CD4-positive, alpha-beta memory T cell (primary cell): ENCODE measurements at regions not wholly inside any gene's neighbourhood (a gene's known extent, or its start where the extent isn't known, plus 50 kb on each side); places are given as distances from the start of the nearest gene placed in this dataset.

Experiments
- CTCF ChIA-PET: fragments of 350-600 bp; sonication (Branson Sonifier 250); formaldehyde crosslinking; loops from one replicate; lab custom pipeline; 2021; ENCODE audit warnings: inconsistent platforms; ENCODE audit not compliant: partially characterized antibody; lab: Charles Lee
- POLR2A ChIA-PET: fragments of 350-600 bp; sonication (Branson Sonifier 250); formaldehyde crosslinking; loops from one replicate; lab custom pipeline; 2021; ENCODE audit not compliant: partially characterized antibody; lab: Charles Lee
- DNase-seq, 5 donors: peaks; one replicate each; pipeline versions ENCODE4 v3.0.0 to v3.0.0-alpha.2; 2020 to 2022; ENCODE audit warnings: mixed read lengths in 1 of 5
- H3K27ac ChIP-seq: one replicate; pipeline ENCODE4 v1.7.0; 2013; ENCODE audit warnings: low read depth, low read length
- H3K27me3 ChIP-seq: 2 replicates; pipeline ENCODE4 v1.7.0; 2013; ENCODE audit warnings: mild to moderate bottlenecking, low read length, moderate library complexity; ENCODE audit not compliant: insufficient read depth
- H3K36me3 ChIP-seq: 2 replicates; pipeline ENCODE4 v1.7.0; 2013; ENCODE audit warnings: mild to moderate bottlenecking, low read length, moderate library complexity; ENCODE audit not compliant: insufficient read depth
- H3K4me1 ChIP-seq: 2 replicates; pipeline ENCODE4 v1.7.0; 2013; ENCODE audit warnings: mild to moderate bottlenecking, low read length, moderate library complexity; ENCODE audit not compliant: insufficient read depth
- H3K4me3 ChIP-seq, 2 donors: one replicate each; pipeline ENCODE4 v1.7.0; 2013; ENCODE audit warnings: low read length in 2 of 2, mild to moderate bottlenecking in 1 of 2
- H3K9me3 ChIP-seq, 2 donors: one replicate each; pipeline ENCODE4 v1.7.0; 2013; ENCODE audit warnings: low read length in 2 of 2, control low read depth in 1 of 2; ENCODE audit not compliant: control insufficient read depth in 1 of 2
- H3K27ac Mint-ChIP-seq, 7 donors: one replicate each; pipeline ENCODE4 v1.8.0; 2020 to 2021; ENCODE audit warnings: mixed read lengths in 7 of 7, mild to moderate bottlenecking in 6 of 7, inconsistent platforms in 3 of 7, moderate library complexity in 3 of 7
- H3K27me3 Mint-ChIP-seq, 2 donors: one replicate each; pipeline ENCODE4 v1.8.0; 2020 to 2021; ENCODE audit warnings: mixed read lengths in 2 of 2
- H3K36me3 Mint-ChIP-seq, 2 donors: one replicate each; pipeline ENCODE4 v1.8.0; 2020 to 2021; ENCODE audit warnings: mixed read lengths in 2 of 2, inconsistent platforms in 1 of 2, mild to moderate bottlenecking in 1 of 2
- H3K4me1 Mint-ChIP-seq, 4 donors: one replicate each; pipeline ENCODE4 v1.8.0; 2020 to 2021; ENCODE audit warnings: mixed read lengths in 4 of 4, mild to moderate bottlenecking in 1 of 4
- H3K4me3 Mint-ChIP-seq, 8 donors: one replicate each; pipeline ENCODE4 v1.8.0; 2020 to 2021; ENCODE audit warnings: mixed read lengths in 8 of 8, mild to moderate bottlenecking in 7 of 8, moderate library complexity in 6 of 8, inconsistent platforms in 3 of 8
- H3K9me3 Mint-ChIP-seq, 8 donors: one replicate each; pipeline ENCODE4 v1.8.0; 2020 to 2021; ENCODE audit warnings: mixed read lengths in 8 of 8, mild to moderate bottlenecking in 5 of 8, inconsistent platforms in 3 of 8, moderate library complexity in 1 of 8
- intact Hi-C: fragments of 100-400 bp; cut with micrococcal nuclease; formaldehyde crosslinking; loops from one replicate; pipeline ENCODE4 v1.15.1; 2023

DNA sequence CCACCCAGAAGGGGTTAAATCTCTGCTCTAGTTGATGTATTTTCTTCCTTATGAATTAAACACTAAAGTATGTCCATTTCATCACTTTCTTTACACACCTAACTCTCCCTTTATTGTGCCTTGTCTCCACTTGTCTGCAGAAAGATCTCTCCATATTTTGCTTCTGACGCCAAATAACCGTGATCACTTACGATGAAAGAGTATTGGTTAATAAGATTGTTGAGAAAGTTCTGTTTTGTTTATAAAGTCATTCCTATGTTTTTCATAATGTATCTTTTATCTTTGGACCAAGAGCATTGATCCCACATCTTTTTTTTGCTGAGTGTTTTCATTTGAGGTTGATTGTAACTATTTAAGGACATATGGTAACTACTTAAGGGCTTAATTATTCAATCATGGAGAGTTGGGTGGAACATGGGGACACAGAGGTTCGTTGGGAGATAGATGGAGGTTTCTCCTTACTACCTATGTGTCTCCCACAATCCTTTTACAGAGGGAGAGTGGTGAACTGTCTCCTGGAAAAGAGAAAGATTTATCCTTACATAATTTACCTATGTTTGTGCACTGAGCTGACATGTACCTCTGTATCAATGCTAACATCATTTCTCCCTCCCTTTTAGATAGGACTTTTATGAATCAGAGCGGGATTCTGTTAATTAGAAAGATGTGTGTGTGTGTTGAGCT lies 120.7 kb upstream of the SLC38A2 start:
- H3K4me1 ChIP-seq: no peaks in the 10 kb centered on the region
- Mint-ChIP-seq H3K4me3 (no peak overlapping the region), H3K27ac (no peak overlapping the region), H3K9me3 (no peaks in the 10 kb centered on the region), H3K27me3 (no peaks in the 10 kb centered on the region), H3K36me3 (peaks cover 0 to 5% of the 10 kb centered on the region in 2 donors), H3K4me1 (peaks cover 0 to 1% (median 0%) of the 10 kb centered on the region in 4 donors)
- no peak for DNase-seq
- CTCF ChIA-PET: interaction anchor here (0.5 kb wide), 1 partner anchor 29 kb away, joined by 3 read pairs; no protein-coding TSS in a partner anchor
- no peaks in the 10 kb centered on the region for H3K36me3 ChIP-seq
- intact Hi-C loops: no loop called here
- POLR2A ChIA-PET: no interaction called here
- no peaks in the 10 kb centered on the region for H3K9me3 ChIP-seq
- H3K27me3 ChIP-seq: no peaks in the 10 kb centered on the region
- H3K27ac ChIP-seq: no peak overlapping the region
- H3K4me3 ChIP-seq: no peak overlapping the region

DNA sequence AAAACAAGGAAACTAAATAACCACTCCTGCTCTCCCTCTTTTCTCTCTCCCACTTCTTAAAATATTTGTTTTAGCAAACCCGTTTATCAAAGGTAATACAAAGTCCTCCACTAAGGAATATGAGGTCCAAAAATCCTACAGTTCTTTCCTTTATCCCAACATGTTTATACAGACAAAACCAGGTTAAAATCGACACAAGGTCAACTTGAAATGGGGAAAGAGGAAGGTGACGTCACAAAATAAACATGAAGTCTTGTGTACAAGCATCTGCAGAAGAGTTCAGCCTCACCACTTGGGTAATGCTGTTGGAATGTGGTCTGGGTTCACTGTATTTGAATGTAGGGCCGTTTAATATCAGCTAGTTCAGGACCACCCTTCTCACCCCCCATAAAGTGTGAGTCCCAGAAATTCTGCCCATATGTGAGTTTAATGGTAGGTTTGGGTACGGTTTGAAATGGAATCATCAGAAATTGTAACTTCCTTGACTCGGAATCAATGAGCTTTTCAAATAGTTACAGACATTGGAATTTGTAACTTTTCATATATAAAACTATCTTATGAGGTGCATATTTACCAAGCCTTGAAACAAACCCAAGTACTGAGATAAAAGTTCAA lies 120.0 kb upstream of the SLC38A2 start:
- peaks cover 0 to 1% (median 0%) of the 10 kb centered on the region in 4 donors for H3K4me1 Mint-ChIP-seq
- H3K27ac ChIP-seq: no peak overlapping the region
- H3K9me3 ChIP-seq: no peaks in the 10 kb centered on the region
- ChIA-PET CTCF (no interaction called here), POLR2A (no interaction called here)
- intact Hi-C loops: no loop called here
- no peaks in the 10 kb centered on the region for H3K9me3 Mint-ChIP-seq
- H3K4me3 Mint-ChIP-seq: no peak overlapping the region
- peaks cover 0 to 5% of the 10 kb centered on the region in 2 donors for H3K36me3 Mint-ChIP-seq
- H3K4me3 ChIP-seq: no peak overlapping the region
- no peaks in the 10 kb centered on the region for H3K36me3 ChIP-seq
- no peaks in the 10 kb centered on the region for H3K27me3 Mint-ChIP-seq
- no peak overlapping the region for H3K27ac Mint-ChIP-seq
- no peaks in the 10 kb centered on the region for H3K27me3 ChIP-seq
- no peaks in the 10 kb centered on the region for H3K4me1 ChIP-seq
- no peak for DNase-seq

DNA sequence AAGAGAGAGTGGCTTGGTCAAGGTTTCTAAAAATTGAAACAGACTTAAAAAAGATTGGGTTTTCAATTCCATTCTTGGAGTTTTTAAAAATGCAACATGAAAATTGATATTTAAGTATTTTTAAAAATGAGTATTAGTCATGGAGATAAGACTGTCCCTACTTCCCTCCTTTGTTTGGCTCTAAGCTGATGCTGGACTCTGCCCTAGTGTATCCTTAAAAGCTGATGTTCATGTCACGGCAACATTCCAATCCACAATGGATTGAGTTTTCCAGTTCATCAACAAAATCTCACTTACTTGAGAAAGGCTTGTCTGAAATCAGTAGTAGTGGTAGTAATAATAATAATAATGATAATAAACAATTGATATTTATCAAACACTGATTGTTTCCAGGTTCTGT lies 119.0 kb upstream of the SLC38A2 start:
- Histone ChIP-seq H3K9me3 (no peaks in the 10 kb centered on the region), H3K4me3 (no peak overlapping the region), H3K4me1 (no peaks in the 10 kb centered on the region), H3K27ac (no peak overlapping the region), H3K36me3 (no peaks in the 10 kb centered on the region), H3K27me3 (no peaks in the 10 kb centered on the region)
- H3K27ac Mint-ChIP-seq: no peak overlapping the region
- DNase-seq: no peak
- H3K36me3 Mint-ChIP-seq: peaks cover 0 to 5% of the 10 kb centered on the region in 2 donors
- CTCF ChIA-PET: no interaction called here
- peaks cover 0 to 1% (median 0%) of the 10 kb centered on the region in 4 donors for H3K4me1 Mint-ChIP-seq
- POLR2A ChIA-PET: no interaction called here
- H3K9me3 Mint-ChIP-seq: no peaks in the 10 kb centered on the region
- no peaks in the 10 kb centered on the region for H3K27me3 Mint-ChIP-seq
- no peak overlapping the region for H3K4me3 Mint-ChIP-seq
- intact Hi-C loops: no loop called here

- Mint-ChIP-seq H3K4me3 (no peak overlapping the region), H3K4me1 (peaks cover 0 to 1% (median 0%) of the 10 kb centered on the region in 4 donors), H3K36me3 (peaks cover 0 to 5% of the 10 kb centered on the region in 2 donors), H3K27me3 (no peaks in the 10 kb centered on the region), H3K27ac (no peak overlapping the region), H3K9me3 (no peaks in the 10 kb centered on the region)
- Histone ChIP-seq H3K27ac (no peak overlapping the region), H3K9me3 (no peaks in the 10 kb centered on the region), H3K4me3 (no peak overlapping the region), H3K36me3 (no peaks in the 10 kb centered on the region), H3K4me1 (no peaks in the 10 kb centered on the region), H3K27me3 (no peaks in the 10 kb centered on the region)
- intact Hi-C loops: no loop called here
- DNase-seq: no peak
- ChIA-PET CTCF (no interaction called here), POLR2A (no interaction called here)
Observed at GRCh38 chr12:46490635-46491034, 118.1 kb upstream of the SLC38A2 start.

DNA sequence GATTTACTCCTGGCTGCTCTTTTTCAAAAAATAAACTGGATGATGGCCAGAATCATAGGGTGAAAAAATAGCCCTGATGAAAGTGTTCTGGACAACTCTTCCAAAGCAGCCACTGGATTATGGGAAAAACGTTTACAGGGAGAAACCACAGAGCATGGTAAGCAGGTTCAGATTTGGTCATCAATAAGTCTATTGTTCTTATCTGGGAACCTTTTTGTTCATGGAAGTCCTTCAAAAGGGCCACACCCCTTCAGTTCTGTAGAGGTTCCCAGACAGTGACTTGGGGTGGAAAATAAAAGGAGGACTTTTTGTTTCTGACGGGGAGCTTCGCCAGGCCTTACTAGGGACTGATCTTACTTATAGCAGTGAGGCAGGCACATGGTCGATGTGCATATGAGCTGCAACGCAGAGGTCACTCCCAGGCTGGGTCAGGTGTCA lies 117.4 kb upstream of the SLC38A2 start:
- POLR2A ChIA-PET: no interaction called here
- Mint-ChIP-seq H3K4me3 (no peak overlapping the region), H3K36me3 (peaks cover 0 to 5% of the 10 kb centered on the region in 2 donors), H3K4me1 (peaks cover 0 to 1% (median 0%) of the 10 kb centered on the region in 4 donors), H3K27me3 (no peaks in the 10 kb centered on the region), H3K9me3 (no peaks in the 10 kb centered on the region), H3K27ac (no peak overlapping the region)
- DNase-seq: no peak
- CTCF ChIA-PET: no interaction called here
- no peaks in the 10 kb centered on the region for H3K27me3 ChIP-seq
- intact Hi-C loops: no loop called here
- H3K9me3 ChIP-seq: no peaks in the 10 kb centered on the region
- H3K27ac ChIP-seq: no peak overlapping the region
- no peaks in the 10 kb centered on the region for H3K4me1 ChIP-seq
- H3K4me3 ChIP-seq: no peak overlapping the region
- H3K36me3 ChIP-seq: no peaks in the 10 kb centered on the region

GRCh38 chr12:46487567-46488131 lies 115.1 kb upstream of the SLC38A2 start:
- no peaks in the 10 kb centered on the region for H3K4me1 ChIP-seq
- ChIA-PET CTCF (no interaction called here), POLR2A (no interaction called here)
- no peaks in the 10 kb centered on the region for H3K9me3 ChIP-seq
- no peak overlapping the region for H3K4me3 ChIP-seq
- H3K27me3 ChIP-seq: no peaks in the 10 kb centered on the region
- Mint-ChIP-seq H3K36me3 (peaks cover 0 to 5% of the 10 kb centered on the region in 2 donors), H3K9me3 (no peaks in the 10 kb centered on the region), H3K27me3 (no peaks in the 10 kb centered on the region), H3K4me1 (peaks cover 0 to 1% (median 0%) of the 10 kb centered on the region in 4 donors), H3K4me3 (no peak overlapping the region), H3K27ac (no peak overlapping the region)
- no peak overlapping the region for H3K27ac ChIP-seq
- no peaks in the 10 kb centered on the region for H3K36me3 ChIP-seq
- intact Hi-C loops: no loop called here
- no peak for DNase-seq

GRCh38 chr12:46486588-46486987 lies 114.0 kb upstream of the SLC38A2 start:
- ChIA-PET POLR2A (no interaction called here), CTCF (no interaction called here)
- Histone ChIP-seq H3K27ac (no peak overlapping the region), H3K4me3 (no peak overlapping the region), H3K4me1 (no peaks in the 10 kb centered on the region), H3K36me3 (no peaks in the 10 kb centered on the region), H3K9me3 (no peaks in the 10 kb centered on the region), H3K27me3 (no peaks in the 10 kb centered on the region)
- Mint-ChIP-seq H3K4me1 (peaks cover 0 to 1% (median 0%) of the 10 kb centered on the region in 4 donors), H3K4me3 (no peak overlapping the region), H3K27ac (no peak overlapping the region), H3K36me3 (peaks cover 0 to 5% of the 10 kb centered on the region in 2 donors), H3K9me3 (no peaks in the 10 kb centered on the region), H3K27me3 (no peaks in the 10 kb centered on the region)
- intact Hi-C loops: no loop called here
- DNase-seq: no peak
